Left lung (tissue), 4 donors: ENCODE measurements at regions not wholly inside any gene's neighbourhood (a gene's known extent, or its start where the extent isn't known, plus 50 kb on each side); places are given as distances from the start of the nearest gene placed in this dataset.

Experiments
- ATAC-seq: fragments of 200-7000 bp; cut with Tn5 transposase; one replicate; pipeline ENCODE4 v1.9.1; 2020; ENCODE audit warnings: moderate library complexity
- DNase-seq, 4 donors: peaks; one replicate each; pipeline ENCODE4 v3.0.0-alpha.2; 2013 to 2020
- H3K27ac ChIP-seq, 2 donors: fragments of 200-600 bp; sonication (generic) in 1 of 2; one replicate each; pipeline versions ENCODE4 v1.5.0 to v1.8.0; 2020 to 2021
- H3K27me3 ChIP-seq, 2 donors: fragments of 200-600 bp; sonication (generic) in 1 of 2; one replicate each; pipeline versions ENCODE4 v1.5.0 to v1.8.0; 2020 to 2021
- H3K36me3 ChIP-seq, 2 donors: fragments of 200-600 bp; sonication (generic) in 1 of 2; one replicate each; pipeline versions ENCODE4 v1.5.0 to v1.8.0; 2020 to 2021
- H3K4me1 ChIP-seq, 2 donors: fragments of 200-600 bp; one replicate each; pipeline ENCODE4 v1.8.0; 2021
- H3K4me3 ChIP-seq, 2 donors: fragments of 200-600 bp; sonication (generic) in 1 of 2; one replicate each; pipeline versions ENCODE4 v1.5.0 to v1.8.0; 2020 to 2021; ENCODE audit warnings: mild to moderate bottlenecking in 1 of 2
- H3K9me3 ChIP-seq, 2 donors: fragments of 200-600 bp; sonication (generic) in 1 of 2; one replicate each; pipeline versions ENCODE4 v1.5.0 to v1.8.0; 2020 to 2021
- intact Hi-C, 2 donors: fragments of 100-400 bp; cut with DNase I; formaldehyde crosslinking; loops; one replicate each; pipeline versions ENCODE4 v1.11.2 to v1.14.2; 2022
- TF ChIP-seq, protein P1 (sequence below), 2 donors: fragments of 200-600 bp; sonication (generic) in 1 of 2; IDR thresholded peaks; one replicate each; pipeline versions ENCODE4 v1.5.0 to v1.8.0; 2021; ENCODE audit warnings: antibody characterized with exemption in 2 of 2
- donor health status: DM: no; HTN: yes; CAD: no.
- donor health status: DM: no; HTN: no; CAD: no.

DNA sequence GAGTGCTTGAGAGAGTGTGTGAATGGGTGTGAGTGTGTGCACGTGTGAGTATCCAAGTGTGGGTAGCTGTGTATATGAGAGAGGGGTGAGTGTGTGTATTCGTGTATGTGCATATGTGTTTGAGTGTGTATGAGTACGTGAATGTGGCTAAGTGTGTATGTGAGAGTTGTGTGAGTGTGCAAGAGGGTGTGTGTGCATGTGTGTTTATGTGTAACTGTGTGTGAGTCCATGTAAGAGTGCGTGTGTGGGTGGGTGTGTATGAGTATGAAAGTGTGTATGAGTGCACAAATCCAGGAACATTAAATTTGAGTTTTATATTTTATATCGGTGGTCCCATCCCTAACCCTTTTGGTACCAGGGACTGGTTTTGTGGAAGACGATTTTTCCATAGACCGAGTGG lies 156.4 kb downstream of the TENT4A start:
- TF ChIP-seq, protein P1, sequence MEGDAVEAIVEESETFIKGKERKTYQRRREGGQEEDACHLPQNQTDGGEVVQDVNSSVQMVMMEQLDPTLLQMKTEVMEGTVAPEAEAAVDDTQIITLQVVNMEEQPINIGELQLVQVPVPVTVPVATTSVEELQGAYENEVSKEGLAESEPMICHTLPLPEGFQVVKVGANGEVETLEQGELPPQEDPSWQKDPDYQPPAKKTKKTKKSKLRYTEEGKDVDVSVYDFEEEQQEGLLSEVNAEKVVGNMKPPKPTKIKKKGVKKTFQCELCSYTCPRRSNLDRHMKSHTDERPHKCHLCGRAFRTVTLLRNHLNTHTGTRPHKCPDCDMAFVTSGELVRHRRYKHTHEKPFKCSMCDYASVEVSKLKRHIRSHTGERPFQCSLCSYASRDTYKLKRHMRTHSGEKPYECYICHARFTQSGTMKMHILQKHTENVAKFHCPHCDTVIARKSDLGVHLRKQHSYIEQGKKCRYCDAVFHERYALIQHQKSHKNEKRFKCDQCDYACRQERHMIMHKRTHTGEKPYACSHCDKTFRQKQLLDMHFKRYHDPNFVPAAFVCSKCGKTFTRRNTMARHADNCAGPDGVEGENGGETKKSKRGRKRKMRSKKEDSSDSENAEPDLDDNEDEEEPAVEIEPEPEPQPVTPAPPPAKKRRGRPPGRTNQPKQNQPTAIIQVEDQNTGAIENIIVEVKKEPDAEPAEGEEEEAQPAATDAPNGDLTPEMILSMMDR (IDR thresholded peaks at IDR 0.05), result no peak
- no peaks in the 10 kb centered on the region for H3K9me3 ChIP-seq
- DNase-seq, result no peak
- no peak overlapping the region for H3K27ac ChIP-seq
- no peaks in the 10 kb centered on the region for H3K27me3 ChIP-seq
- intact Hi-C loops, result no loop called here
- no peak for ATAC-seq
- no peaks in the 10 kb centered on the region for H3K4me1 ChIP-seq
- H3K36me3 ChIP-seq, result no peaks in the 10 kb centered on the region
- no peak overlapping the region for H3K4me3 ChIP-seq

DNA sequence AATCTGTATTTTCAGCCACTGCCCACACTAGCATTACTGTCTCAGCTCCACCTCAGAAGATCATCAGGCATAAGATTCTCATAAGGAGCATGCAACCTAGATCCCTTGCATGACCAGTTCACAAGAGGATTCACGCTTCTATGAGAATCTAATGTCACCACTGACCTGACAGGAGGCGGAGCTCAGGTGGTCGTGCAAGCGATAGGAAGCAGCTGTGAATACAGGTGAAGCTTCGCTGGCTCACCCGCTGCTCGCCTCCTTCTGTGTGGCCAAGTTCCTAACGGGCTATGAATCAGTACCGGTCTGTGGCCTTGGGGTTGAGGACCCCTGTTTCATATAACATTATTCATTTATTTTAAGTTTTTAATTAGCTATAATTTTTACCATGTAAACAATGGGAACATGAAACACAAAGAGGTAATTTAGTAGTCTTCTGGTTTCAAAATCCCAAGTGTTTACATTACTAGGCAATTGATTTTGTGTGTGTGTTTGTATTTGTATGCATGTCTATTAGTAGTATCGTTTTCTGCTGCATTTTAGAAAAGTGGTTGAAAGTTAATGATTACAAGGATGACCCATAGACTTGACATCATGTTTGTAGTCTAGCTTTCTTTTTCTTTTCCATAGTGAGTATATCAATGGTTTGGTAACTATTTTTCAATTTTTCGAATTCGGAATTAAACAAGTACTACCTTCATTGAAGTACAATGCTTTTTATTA lies 159.4 kb downstream of the TENT4A start:
- H3K4me3 ChIP-seq, result no peak overlapping the region

DNA sequence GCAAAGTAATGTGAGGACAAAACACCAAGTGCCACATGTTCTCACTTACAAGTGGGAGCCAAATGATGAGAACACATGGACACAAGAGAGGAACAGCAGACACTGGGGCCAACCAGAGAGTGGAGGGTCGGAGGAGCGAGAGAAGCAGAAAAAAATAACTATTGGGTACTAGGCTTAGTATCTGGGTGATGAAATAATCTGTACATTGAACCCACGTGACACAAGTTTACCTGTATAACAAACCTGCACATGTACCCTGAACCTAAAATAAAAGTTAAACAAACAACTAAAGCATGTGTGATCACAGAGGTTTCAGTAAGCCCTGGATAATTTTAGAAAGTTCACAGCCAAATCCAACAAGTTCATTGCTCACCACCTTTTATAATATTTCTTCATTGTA lies 160.1 kb downstream of the TENT4A start:
- TF ChIP-seq, protein P1 (IDR thresholded peaks at IDR 0.05), result no peak
- DNase-seq (no peak), ATAC-seq (no peak)
- Histone ChIP-seq H3K36me3 (no peaks in the 10 kb centered on the region), H3K9me3 (no peaks in the 10 kb centered on the region), H3K27ac (no peak overlapping the region), H3K4me3 (no peak overlapping the region), H3K4me1 (no peaks in the 10 kb centered on the region), H3K27me3 (peaks cover 0 to 4% of the 10 kb centered on the region in 2 donors)
- intact Hi-C loops, result no loop called here

More for the DNA sequence above, 159.4 kb downstream of the TENT4A start:
- Histone ChIP-seq H3K36me3 (no peaks in the 10 kb centered on the region), H3K9me3 (no peaks in the 10 kb centered on the region), H3K27me3 (no peaks in the 10 kb centered on the region), H3K4me1 (no peaks in the 10 kb centered on the region), H3K27ac (no peak overlapping the region)
- DNase-seq (no peak), ATAC-seq (no peak)
- intact Hi-C loops, result no loop called here
- TF ChIP-seq, protein P1 (IDR thresholded peaks at IDR 0.05), result no peak

DNA sequence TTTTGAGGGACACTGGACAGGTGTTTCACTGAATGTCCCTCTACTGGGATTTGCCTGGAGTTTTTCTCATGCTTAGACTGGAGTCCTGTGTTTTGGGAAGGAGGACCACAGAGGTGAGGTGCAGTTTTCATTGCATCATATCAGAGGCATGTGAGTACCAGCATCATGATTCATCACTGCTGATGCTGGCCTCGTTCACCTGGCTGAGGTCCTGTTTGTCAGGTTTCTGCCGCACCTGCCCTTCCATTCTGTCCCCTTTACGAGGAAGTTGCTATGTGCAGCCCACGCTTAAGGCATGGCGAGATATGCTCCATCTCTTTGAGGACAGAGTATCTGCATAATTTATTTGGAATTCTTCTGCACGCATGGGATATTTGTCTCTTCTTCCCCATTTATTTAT lies 162.1 kb downstream of the TENT4A start:
- Histone ChIP-seq H3K27ac (no peak overlapping the region), H3K4me3 (no peak overlapping the region), H3K36me3 (no peaks in the 10 kb centered on the region), H3K4me1 (no peaks in the 10 kb centered on the region), H3K9me3 (no peaks in the 10 kb centered on the region), H3K27me3 (peaks cover 0 to 4% of the 10 kb centered on the region in 2 donors)
- DNase-seq, result peak in 1 of 4 donors; percentile 7
- no peak for ATAC-seq
- TF ChIP-seq, protein P1 (IDR thresholded peaks at IDR 0.05), result no peak
- intact Hi-C loops, result no loop called here

DNA sequence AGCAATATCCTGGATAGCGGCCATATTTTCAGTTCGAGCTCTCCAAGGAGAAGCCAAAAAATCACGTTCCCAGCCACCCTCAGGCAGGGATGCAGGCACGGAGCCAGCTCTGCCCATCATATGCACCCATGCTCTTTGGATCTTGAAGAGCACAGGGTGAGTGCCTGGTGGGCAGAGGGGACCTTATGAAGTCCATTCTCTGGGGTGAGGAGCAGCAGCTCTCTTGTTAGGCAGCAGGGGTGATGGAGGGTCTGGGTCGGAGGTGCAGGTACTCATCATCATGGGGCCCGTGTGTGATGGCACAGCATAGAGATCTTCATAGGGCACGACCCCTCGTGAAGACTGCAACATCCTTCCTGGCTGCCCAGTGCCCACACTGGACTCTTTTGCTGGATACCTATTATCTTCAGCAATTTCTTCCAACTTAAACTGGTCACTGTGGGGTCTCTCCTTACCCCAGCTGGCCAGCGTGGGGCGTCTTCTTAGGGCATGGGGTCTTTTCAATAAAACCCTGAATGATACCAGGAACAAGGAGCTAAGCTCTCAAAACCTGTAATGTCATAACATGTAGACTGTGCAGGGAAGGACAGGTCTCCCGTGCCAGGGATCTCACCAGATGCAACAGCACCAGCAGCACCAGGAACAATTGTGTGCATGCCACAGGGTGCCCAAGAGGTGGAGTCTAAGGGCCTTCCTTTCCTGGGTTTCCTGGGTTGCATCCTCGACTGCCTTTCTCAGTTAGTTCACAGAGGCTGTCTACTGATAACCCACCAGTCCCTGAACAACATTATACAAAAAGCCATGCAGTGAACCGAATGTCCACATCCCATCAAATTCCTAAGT lies 165.0 kb downstream of the TENT4A start:
- peaks cover 0 to 4% of the 10 kb centered on the region in 2 donors for H3K27me3 ChIP-seq
- TF ChIP-seq, protein P1 (IDR thresholded peaks at IDR 0.05), result no peak
- no peaks in the 10 kb centered on the region for H3K9me3 ChIP-seq
- no peak overlapping the region for H3K4me3 ChIP-seq
- no peaks in the 10 kb centered on the region for H3K36me3 ChIP-seq
- DNase-seq, result no peak
- no peaks in the 10 kb centered on the region for H3K4me1 ChIP-seq
- no peak overlapping the region for H3K27ac ChIP-seq
- ATAC-seq, result no peak
- intact Hi-C loops, result no loop called here
